GM12878 (cell line): ENCODE measurements at regions not wholly inside any gene's neighbourhood (a gene's known extent, or its start where the extent isn't known, plus 50 kb on each side); places are given as distances from the start of the nearest gene placed in this dataset.

Experiments
- ATAC-seq: fragments of 200-7000 bp; cut with Tn5 transposase; 3 replicates; pipeline ENCODE4 v1.9.1; 2020; ENCODE audit warnings: mild to moderate bottlenecking, moderate library complexity
- BruUV-seq: library from RNA; stranded (reverse); fragments of 400-500 nt; replicated peaks from 2 replicates; lab custom pipeline; 2021; lab: Mats Ljungman, UMichigan
- CTCF ChIA-PET: fragments of 300-600 bp; sonication (Branson Sonifier 250); formaldehyde crosslinking; extraction: SDS; loops from one replicate; lab custom pipeline; 2021; ENCODE audit warnings: inconsistent platforms; lab: Yijun Ruan, JAX
- POLR2A ChIA-PET: fragments of 350-600 bp; formaldehyde crosslinking; extraction: SDS; loops from one replicate; lab custom pipeline; 2021; ENCODE audit warnings: inconsistent platforms; lab: Charles Lee
- RAD21 ChIA-PET: fragments of 300-600 bp; sonication (Branson Sonifier 250); formaldehyde crosslinking; loops from one replicate; lab custom pipeline; 2023; ENCODE audit warnings: antibody characterized with exemption; ENCODE audit not compliant: unreplicated experiment; lab: Charles Lee
- SMC1A ChIA-PET: fragments of 300-600 bp; sonication (Branson Sonifier 250); formaldehyde crosslinking; loops from one replicate; lab custom pipeline; 2023; ENCODE audit not compliant: unreplicated experiment, uncharacterized antibody; lab: Charles Lee
- DNase-seq: peaks from one replicate; pipeline ENCODE4 v3.0.0-alpha.2; 2011; ENCODE audit warnings: low read depth, low spot score
- FAIRE-seq: peaks from 3 replicates; lab custom pipeline; 2011; peaks lifted over from hg19 to GRCh38; lab: Jason Lieb, UNC
- H2AFZ ChIP-seq: 2 replicates; pipeline ENCODE4 v1.6.0; 2011; ENCODE audit warnings: low read depth, low read length, control low read depth; ENCODE audit not compliant: control insufficient read depth
- H3K27ac ChIP-seq: 2 replicates; pipeline ENCODE4 v1.5.1; 2011; ENCODE audit warnings: control low read depth; ENCODE audit not compliant: control insufficient read depth, insufficient read depth
- H3K27me3 ChIP-seq, 2 experiments: replicated peaks in 1 of 2; 2 replicates each; pipeline versions ENCODE4 v1.6.0 to v1.6.1; 2011; ENCODE audit warnings: low read length in 1 of 2; ENCODE audit not compliant: control insufficient read depth in 2 of 2, insufficient read depth in 2 of 2
- H3K36me3 ChIP-seq, 2 experiments: 2 replicates each; pipeline ENCODE4 v1.5.1; 2011; ENCODE audit warnings: low read length in 1 of 2; ENCODE audit not compliant: control insufficient read depth in 2 of 2, insufficient read depth in 2 of 2
- H3K4me1 ChIP-seq: 2 replicates; pipeline ENCODE4 v1.6.1; 2011; ENCODE audit warnings: mild to moderate bottlenecking, low read length, moderate library complexity, mixed read lengths; ENCODE audit not compliant: control insufficient read depth, insufficient read depth
- H3K4me2 ChIP-seq: 2 replicates; pipeline ENCODE4 v1.6.0; 2011; ENCODE audit warnings: control low read depth; ENCODE audit not compliant: control insufficient read depth, insufficient read depth
- H3K4me3 ChIP-seq: fragments of 200-600 bp; sonication (generic); 2 replicates; pipeline ENCODE4 v1.5.1; 2016
- H3K79me2 ChIP-seq: 2 replicates; pipeline ENCODE4 v1.6.0; 2011; ENCODE audit warnings: low read length; ENCODE audit not compliant: control insufficient read depth, insufficient read depth
- H3K9ac ChIP-seq: 2 replicates; pipeline ENCODE4 v1.8.0; 2011; ENCODE audit warnings: low read length, control low read depth, mixed read lengths; ENCODE audit not compliant: control insufficient read depth, insufficient read depth
- H3K9me3 ChIP-seq: replicated peaks from 3 replicates; pipeline ENCODE4 v1.5.1; 2011; ENCODE audit warnings: mild to moderate bottlenecking, low read length; ENCODE audit not compliant: control insufficient read depth, insufficient read depth
- H4K20me1 ChIP-seq: 2 replicates; pipeline ENCODE4 v1.6.0; 2011; ENCODE audit not compliant: control insufficient read depth, insufficient read depth
- BCL3 ChIP-seq: IDR thresholded peaks from 2 replicates; pipeline ENCODE4 v1.6.1; 2011; ENCODE audit warnings: borderline replicate concordance, low read depth, mild to moderate bottlenecking, moderate library complexity, low read length; ENCODE audit not compliant: insufficient read depth, poor library complexity, severe bottlenecking
- CBX5 ChIP-seq: sonication (generic); IDR thresholded peaks from 2 replicates; pipeline ENCODE4 v1.6.1; 2016; ENCODE audit warnings: low read depth, moderate library complexity, mild to moderate bottlenecking, inconsistent platforms
- CHD2 ChIP-seq: IDR thresholded peaks from 2 replicates; pipeline ENCODE4 v1.6.1; 2011; ENCODE audit warnings: low read depth, low read length, improper control_type of control experiment, borderline replicate concordance
- CREB1 ChIP-seq: IDR thresholded peaks from 2 replicates; pipeline ENCODE4 v1.6.1; 2012; ENCODE audit warnings: low read depth, mild to moderate bottlenecking, inconsistent platforms
- E2F4 ChIP-seq: IDR thresholded peaks from 2 replicates; pipeline ENCODE4 v1.6.1; 2012; ENCODE audit warnings: low read depth, low read length, improper control_type of control experiment
- EGR1 ChIP-seq, 2 experiments: IDR thresholded peaks; 1 replicate in 1 of 2; 2 replicates in 1 of 2; pipeline ENCODE4 v1.6.1; 2011 to 2012; ENCODE audit warnings: low read depth in 2 of 2, low read length in 2 of 2, borderline replicate concordance in 1 of 2, mild to moderate bottlenecking in 1 of 2, moderate library complexity in 1 of 2
- ESRRA ChIP-seq: IDR thresholded peaks from 2 replicates; pipeline ENCODE4 v1.6.1; 2012; ENCODE audit warnings: mild to moderate bottlenecking, low read length, improper control_type of control experiment
- FOXM1 ChIP-seq: IDR thresholded peaks from 2 replicates; pipeline ENCODE4 v1.6.1; 2012; ENCODE audit warnings: low read depth, mild to moderate bottlenecking, inconsistent platforms, low read length, moderate library complexity
- GABPA ChIP-seq: IDR thresholded peaks from 2 replicates; pipeline ENCODE4 v1.6.1; 2014; ENCODE audit warnings: antibody characterized with exemption, low read depth, mild to moderate bottlenecking, inconsistent platforms
- KDM1A ChIP-seq: fragments of 200-600 bp; sonication (generic); IDR thresholded peaks from 2 replicates; pipeline ENCODE4 v1.6.1; 2016; ENCODE audit warnings: borderline replicate concordance
- MYC ChIP-seq: IDR thresholded peaks from 2 replicates; pipeline ENCODE4 v1.6.1; 2011; ENCODE audit warnings: mild to moderate bottlenecking, low read length, moderate library complexity, inconsistent platforms; ENCODE audit not compliant: insufficient read depth, insufficient replicate concordance, insufficient read length, severe bottlenecking
- PML ChIP-seq: IDR thresholded peaks from 2 replicates; pipeline ENCODE4 v1.6.1; 2012; ENCODE audit warnings: low read length, inconsistent platforms
- SIN3A ChIP-seq: IDR thresholded peaks from 2 replicates; pipeline ENCODE4 v1.6.1; 2012; ENCODE audit warnings: low read depth, low read length, improper control_type of control experiment
- SMAD1 ChIP-seq: fragments of 450-650 bp; IDR thresholded peaks from 2 replicates; pipeline ENCODE4 v1.6.1; 2018; ENCODE audit warnings: mild to moderate bottlenecking, low read depth; ENCODE audit not compliant: partially characterized antibody
- SMAD5 ChIP-seq: IDR thresholded peaks from 2 replicates; pipeline ENCODE4 v1.6.1; 2016; ENCODE audit warnings: antibody characterized with exemption, low read depth
- SMARCA5 ChIP-seq: fragments of 450-650 bp; IDR thresholded peaks from 2 replicates; pipeline ENCODE4 v1.6.1; 2017; ENCODE audit warnings: mild to moderate bottlenecking
- SREBF2 ChIP-seq: IDR thresholded peaks from 2 replicates; pipeline ENCODE4 v1.6.1; 2012; ENCODE audit warnings: mild to moderate bottlenecking, low read length
- SUPT20H ChIP-seq: IDR thresholded peaks from 2 replicates; pipeline ENCODE4 v1.6.1; 2011; ENCODE audit warnings: low read depth, mild to moderate bottlenecking, low read length, moderate library complexity, borderline replicate concordance; ENCODE audit not compliant: control insufficient read depth
- TAF1 ChIP-seq: IDR thresholded peaks from 2 replicates; pipeline ENCODE4 v1.6.1; 2011; ENCODE audit warnings: mild to moderate bottlenecking, low read depth, low read length, borderline replicate concordance
- ZBTB40 ChIP-seq: fragments of 450-650 bp; IDR thresholded peaks from 2 replicates; pipeline ENCODE4 v1.6.1; 2016; ENCODE audit warnings: mild to moderate bottlenecking, moderate library complexity, borderline replicate concordance
- WGBS: methylation state at CpG from one replicate; pipeline ENCODE4 v1.1.6; 2016; ENCODE audit warnings: low lambda C conversion rate; ENCODE audit not compliant: insufficient replicate concordance, insufficient coverage; ENCODE audit errors: missing lambda C conversion rate; 5-methylcytosine and 5-hydroxymethylcytosine counted together
- in situ Hi-C: fragments of 300-500 bp; cut with MboI; formaldehyde crosslinking; loops from 9 replicates; pipeline ENCODE4 v1.14.3; 2018; ENCODE audit warnings: mixed read lengths
- intact Hi-C: fragments of 100-400 bp; cut with micrococcal nuclease; formaldehyde crosslinking; loops from one replicate; pipeline ENCODE4 v1.14.2; 2022; ENCODE audit not compliant: unreplicated experiment

GRCh38 chr6:21993841-21994240, 303.0 kb downstream of the PRL start:
- Histone ChIP-seq H2AFZ (no peak overlapping the region), H3K4me2 (no peak overlapping the region), H3K27me3 (no peaks in the 10 kb centered on the region), H3K9ac (no peak overlapping the region), H3K4me3 (no peak overlapping the region), H3K27ac (no peak overlapping the region), H3K79me2 (no peaks in the 10 kb centered on the region), H3K36me3 (no peaks in the 10 kb centered on the region), H3K4me1 (no peaks in the 10 kb centered on the region), H4K20me1 (no peaks in the 10 kb centered on the region), H3K9me3 (no peaks in the 10 kb centered on the region)
- intact Hi-C loops, result no loop called here
- ChIA-PET POLR2A (interaction anchor here (0.5 kb wide), 1 partner anchor 14 kb away, joined by 3 read pairs; no protein-coding TSS in a partner anchor), RAD21 (no interaction called here), CTCF (interaction anchor here (0.6 to 0.7 kb wide), 2 partner anchors 35 to 170 kb away, joined by 3 read pairs; no protein-coding TSS in a partner anchor), SMC1A (interaction anchor here (0.9 to 1.9 kb wide), 4 partner anchors 18 to 50 kb away, joined by 3 to 7 read pairs (median 4); no protein-coding TSS in a partner anchor)
- WGBS, result 22% methylated on average over 2 of the region's 2 CpGs
- in situ Hi-C loops, result no loop called here
- ATAC-seq, result no peak
- DNase-seq, result no peak
- FAIRE-seq, result no peak
- TF ChIP-seq SIN3A (no peak), BCL3 (no peak), SMAD1 (no peak), CREB1 (no peak), FOXM1 (no peak), SMARCA5 (no peak), EGR1 (IDR thresholded peaks at IDR 0.05; ENCODE audit: borderline replicate concordance in 1 of 2, low read depth in 2 of 2, low read length in 2 of 2) (no peak), SUPT20H (no peak), CBX5 (no peak), CHD2 (no peak), PML (no peak), TAF1 (no peak), KDM1A (no peak), E2F4 (no peak), ESRRA (no peak), ZBTB40 (no peak), SREBF2 (no peak), MYC (no peak), GABPA (no peak), SMAD5 (no peak)
- BruUV-seq, result no TSS peak
